AG04450 (cell line): ENCODE measurements at regions not wholly inside any gene's neighbourhood (a gene's known extent, or its start where the extent isn't known, plus 50 kb on each side); places are given as distances from the start of the nearest gene placed in this dataset.
"Not testable (repeated sequence)": the region's sequence is repeated elsewhere in the genome, so short reads cannot be mapped to it uniquely, and the experiment has no call there.

Source experiments
- CTCF ChIA-PET: fragments of 300-600, 350-600 bp; formaldehyde crosslinking; extraction: SDS; loops from one replicate; lab custom pipeline; 2022; ENCODE audit warnings: antibody characterized with exemption, inconsistent platforms; lab: Charles Lee
- POLR2A ChIA-PET: fragments of 350-600 bp; formaldehyde crosslinking; extraction: SDS; loops from one replicate; lab custom pipeline; 2021; ENCODE audit warnings: antibody characterized with exemption, inconsistent platforms; lab: Yijun Ruan, JAX
- DNase-seq: peaks from one replicate; pipeline ENCODE4 v3.0.0-alpha.2; 2011; ENCODE audit warnings: low read depth, low spot score
- H3K27ac ChIP-seq: one replicate; pipeline ENCODE4 v1.5.1; 2012; ENCODE audit warnings: low read depth, low read length, control low read depth
- H3K27me3 ChIP-seq: one replicate; pipeline ENCODE4 v1.6.0; 2012; ENCODE audit warnings: low read length; ENCODE audit not compliant: control insufficient read depth, insufficient read depth
- H3K4me3 ChIP-seq: 2 replicates; pipeline ENCODE4 v1.5.1; 2011; ENCODE audit warnings: mild to moderate bottlenecking, low read depth, low read length, control low read depth
- H3K9me3 ChIP-seq: 2 replicates; pipeline ENCODE4 v1.5.1; 2012; ENCODE audit warnings: low read length; ENCODE audit not compliant: control insufficient read depth, insufficient read depth
- CTCF ChIP-seq: IDR thresholded peaks from 2 replicates; pipeline ENCODE4 v1.5.1; 2011; ENCODE audit warnings: low read depth, low read length, control low read depth, inconsistent platforms

- ChIA-PET POLR2A (no interaction called here), CTCF (no interaction called here)
- no peaks in the 10 kb centered on the region for H3K27me3 ChIP-seq
- no peak for TF ChIP-seq CTCF
- no peak overlapping the region for H3K27ac ChIP-seq
- H3K4me3 ChIP-seq, result no peak overlapping the region
- no peaks in the 10 kb centered on the region; the same call in 1 of the 2 replicates for H3K9me3 ChIP-seq
- no peak for DNase-seq
These were observed 421.4 kb upstream of the RUNX1 start for GRCh38 chr21:35470522-35470921.

GRCh38 chr21:35469498-35469897, 420.4 kb upstream of the RUNX1 start:
- POLR2A ChIA-PET, result no interaction called here
- no peak for DNase-seq
- CTCF ChIA-PET, result no interaction called here

GRCh38 chr21:35468991-35469390, 419.9 kb upstream of the RUNX1 start:
- ChIA-PET CTCF (no interaction called here), POLR2A (interaction anchor here (0.6 kb wide), 1 partner anchor 440 kb away, joined by 3 read pairs; no protein-coding TSS in a partner anchor)
- no peak for DNase-seq
- TF ChIP-seq CTCF, result no peak
- H3K4me3 ChIP-seq, result no peak overlapping the region
- no peak overlapping the region for H3K27ac ChIP-seq
- no peaks in the 10 kb centered on the region for H3K27me3 ChIP-seq
- H3K9me3 ChIP-seq, result no peaks in the 10 kb centered on the region; the same call in 1 of the 2 replicates

More at GRCh38 chr21:35469498-35469897, 420.4 kb upstream of the RUNX1 start:
- Histone ChIP-seq H3K9me3 (no peaks in the 10 kb centered on the region; the same call in 1 of the 2 replicates), H3K27me3 (no peaks in the 10 kb centered on the region), H3K27ac (no peak overlapping the region), H3K4me3 (no peak overlapping the region)
- TF ChIP-seq CTCF, result no peak

- Histone ChIP-seq H3K4me3 (no peak overlapping the region), H3K9me3 (no peaks in the 10 kb centered on the region; the same call in 1 of the 2 replicates), H3K27ac (no peak overlapping the region), H3K27me3 (no peaks in the 10 kb centered on the region)
- ChIA-PET POLR2A (interaction anchor here (0.7 kb wide), 1 partner anchor 55 kb away, joined by 3 read pairs; no protein-coding TSS in a partner anchor), CTCF (no interaction called here)
- no peak for TF ChIP-seq CTCF
- DNase-seq, result no peak
These were observed 418.5 kb upstream of the RUNX1 start for GRCh38 chr21:35467566-35467965.

GRCh38 chr21:35466681-35467080, 417.6 kb upstream of the RUNX1 start:
- H3K9me3 ChIP-seq, POLR2A ChIA-PET, H3K4me3 ChIP-seq, H3K27ac ChIP-seq, DNase-seq, H3K27me3 ChIP-seq, CTCF ChIA-PET: not testable (repeated sequence)
